CMK (cell line): ENCODE measurements at regions not wholly inside any gene's neighbourhood (a gene's known extent, or its start where the extent isn't known, plus 50 kb on each side); places are given as distances from the start of the nearest gene placed in this dataset.

ENCODE experiments used
- DNase-seq: peaks from one replicate; pipeline ENCODE4 v3.0.0-alpha.2; 2010; ENCODE audit warnings: low read depth

GRCh38 chr15:47376190-47376589 is 341.1 kb upstream of the SEMA6D start:
- no peak for DNase-seq

DNA sequence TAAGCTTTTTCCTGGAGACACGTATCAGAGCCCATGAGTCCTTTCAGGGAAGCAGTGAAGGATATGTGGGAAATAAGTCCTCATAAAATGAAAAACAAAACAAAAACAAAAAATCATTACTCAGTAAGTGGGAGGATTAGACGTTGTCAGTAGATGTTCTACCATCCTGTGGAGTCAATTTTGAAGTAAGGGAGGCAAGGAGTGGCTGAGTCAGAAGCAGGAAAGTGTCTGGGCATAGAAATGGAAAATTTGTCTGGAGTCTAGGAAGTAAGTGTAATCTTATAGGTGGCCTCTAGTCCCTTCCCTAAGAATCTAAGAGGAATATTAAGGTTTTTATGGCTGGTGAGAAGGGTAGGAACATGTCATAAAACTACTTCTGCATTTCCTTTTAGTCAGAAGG is 339.8 kb upstream of the SEMA6D start:
- no peak for DNase-seq

- DNase-seq: no peak
Measured at GRCh38 chr15:47378527-47378926, 338.8 kb upstream of the SEMA6D start.

- no peak for DNase-seq
Measured at GRCh38 chr15:47383102-47383501, 334.2 kb upstream of the SEMA6D start.

DNA sequence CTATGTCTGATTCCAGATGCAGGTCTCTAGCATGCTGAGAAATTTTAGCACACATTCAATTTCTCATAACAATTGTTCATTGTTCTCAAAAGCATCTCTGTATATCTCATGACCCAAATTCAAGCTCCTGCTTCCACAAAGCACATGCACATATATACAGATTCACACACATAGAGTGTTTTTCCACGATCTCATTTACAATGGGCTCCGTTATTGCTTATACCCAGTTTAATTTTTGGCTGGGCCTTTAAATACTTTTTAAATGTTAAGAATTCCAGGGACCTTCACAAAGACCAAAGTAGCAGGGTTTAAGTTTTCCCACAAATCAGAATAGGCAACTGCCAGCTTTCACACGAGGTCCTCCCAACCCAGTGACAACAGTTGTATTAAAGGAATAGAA is 333.5 kb upstream of the SEMA6D start:
- DNase-seq: no peak

- DNase-seq: no peak
Measured at GRCh38 chr15:47384341-47384740, 333.0 kb upstream of the SEMA6D start.

- no peak for DNase-seq
Measured at GRCh38 chr15:47384776-47385175, 332.5 kb upstream of the SEMA6D start.

DNA sequence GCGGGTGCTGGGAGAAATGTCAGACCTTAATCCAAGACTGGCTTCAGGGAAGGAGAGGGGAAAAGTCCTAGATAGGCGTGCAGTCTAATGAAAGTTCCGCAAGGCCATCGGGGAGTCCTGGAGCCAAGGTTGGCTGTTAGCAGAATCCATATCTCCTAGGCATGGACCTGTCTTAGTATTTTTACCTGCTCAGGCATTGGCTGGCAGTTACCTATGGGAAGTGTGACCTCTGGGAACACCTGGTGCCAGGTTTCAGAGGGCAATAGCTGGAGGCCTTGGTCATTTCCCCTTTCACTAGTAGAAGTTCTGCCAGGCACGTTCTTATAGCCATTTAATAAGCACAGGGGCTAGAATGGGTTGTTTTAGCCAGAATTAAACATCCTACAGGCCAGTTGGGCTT is 330.8 kb upstream of the SEMA6D start:
- no peak for DNase-seq

DNA sequence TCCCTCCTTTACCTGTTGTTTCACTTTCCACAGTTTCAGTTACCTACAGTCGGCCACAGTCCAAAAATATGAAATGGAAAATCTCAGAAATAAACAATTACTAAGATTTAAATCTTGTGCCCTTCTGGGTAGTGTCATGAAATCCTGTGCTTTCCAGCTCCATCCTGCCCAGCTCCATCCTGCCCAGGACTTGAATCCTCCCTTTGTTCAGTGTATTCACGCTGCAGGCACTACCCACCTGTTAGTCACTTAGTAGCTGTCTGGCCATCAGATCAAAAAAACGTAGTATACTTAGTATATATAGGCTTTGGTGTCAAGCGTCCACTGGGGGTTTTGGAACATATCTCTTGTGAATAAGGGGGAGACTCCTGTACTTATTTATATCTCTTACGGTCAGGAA is 329.0 kb upstream of the SEMA6D start:
- no peak for DNase-seq

- no peak for DNase-seq
Measured at GRCh38 chr15:47390208-47390765, 327.0 kb upstream of the SEMA6D start.

- DNase-seq: no peak
Measured at GRCh38 chr15:47394286-47394809, 323.0 kb upstream of the SEMA6D start.

GRCh38 chr15:47395076-47395475 is 322.2 kb upstream of the SEMA6D start:
- DNase-seq: no peak

- DNase-seq: no peak
Measured at GRCh38 chr15:47397655-47398054, 319.6 kb upstream of the SEMA6D start.

DNA sequence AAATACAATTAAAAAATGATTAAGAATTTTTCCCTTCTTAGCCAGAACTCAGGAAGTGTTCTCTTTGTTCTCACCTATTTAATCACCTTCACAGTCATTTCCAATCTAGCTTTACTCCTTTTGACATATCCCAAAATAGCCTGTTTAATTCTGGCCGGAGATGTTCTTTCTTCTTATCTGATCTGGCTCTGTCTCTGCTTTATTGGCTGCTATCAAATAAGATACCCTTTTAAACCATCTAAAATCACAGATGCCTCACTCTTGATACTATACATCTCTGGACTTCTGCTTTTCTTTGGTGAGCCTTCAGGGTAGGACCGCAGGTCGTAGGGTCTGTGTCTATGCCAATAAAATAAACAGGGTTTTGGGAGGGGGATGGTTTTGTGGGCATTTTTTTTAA is 319.2 kb upstream of the SEMA6D start:
- DNase-seq: no peak

DNA sequence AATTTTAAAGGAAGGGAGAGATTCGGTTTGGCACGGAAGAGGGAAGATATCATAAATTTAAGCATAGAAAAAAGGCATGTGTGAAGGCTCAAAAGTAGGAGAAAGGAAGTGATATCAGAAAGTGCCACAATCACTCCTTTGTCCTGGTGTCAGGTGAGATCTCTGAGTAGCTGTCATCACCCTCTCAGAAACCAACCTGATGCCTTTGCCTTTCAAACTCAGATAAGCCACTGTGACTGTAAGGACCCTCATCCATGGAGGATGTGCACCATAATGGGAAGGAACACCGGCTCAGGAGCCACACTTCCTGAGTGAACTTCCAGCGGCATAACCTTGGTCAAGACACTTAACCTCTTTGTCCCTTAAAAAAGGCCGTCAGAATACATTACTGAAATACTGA is 318.7 kb upstream of the SEMA6D start:
- DNase-seq: no peak

DNA sequence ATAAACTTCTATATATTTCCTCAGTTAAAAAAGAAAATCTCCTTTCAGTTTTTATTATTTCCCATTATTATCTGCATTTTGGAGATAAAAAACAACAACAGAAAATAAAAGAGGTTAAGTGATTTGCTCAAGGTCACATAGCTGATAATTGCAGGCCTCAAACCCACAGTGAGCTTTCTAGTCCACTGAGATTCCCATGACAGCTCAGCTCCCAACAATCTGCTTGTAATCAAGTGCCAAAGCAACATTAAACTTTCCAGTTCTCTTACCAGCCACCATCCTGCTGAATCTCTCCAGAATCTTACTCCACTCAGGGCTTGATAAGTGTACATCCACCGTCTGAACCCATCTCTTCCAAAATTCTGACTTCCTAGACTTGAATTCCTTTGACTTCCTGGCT is 318.2 kb upstream of the SEMA6D start:
- no peak for DNase-seq

GRCh38 chr15:47400603-47401002 is 316.7 kb upstream of the SEMA6D start:
- DNase-seq: no peak

DNA sequence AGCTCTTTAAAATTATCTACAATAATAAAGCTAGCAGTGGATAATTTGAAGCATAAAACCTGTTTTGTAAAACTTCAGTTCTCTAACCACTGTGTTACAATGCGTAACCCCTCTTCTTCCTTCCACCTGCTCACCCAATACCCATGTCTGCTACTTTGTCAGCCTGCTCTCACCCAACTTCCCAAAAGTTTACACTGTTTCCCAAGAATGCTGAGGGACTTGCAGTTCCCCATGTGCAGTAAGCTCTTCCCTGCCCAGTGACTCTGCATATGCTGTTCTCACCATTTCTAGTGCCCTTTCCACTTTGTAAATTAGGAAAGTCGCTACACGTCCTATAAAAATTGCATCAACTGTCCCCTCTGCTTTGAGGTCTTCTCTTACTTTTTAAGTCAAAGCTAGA is 315.9 kb upstream of the SEMA6D start:
- no peak for DNase-seq

DNA sequence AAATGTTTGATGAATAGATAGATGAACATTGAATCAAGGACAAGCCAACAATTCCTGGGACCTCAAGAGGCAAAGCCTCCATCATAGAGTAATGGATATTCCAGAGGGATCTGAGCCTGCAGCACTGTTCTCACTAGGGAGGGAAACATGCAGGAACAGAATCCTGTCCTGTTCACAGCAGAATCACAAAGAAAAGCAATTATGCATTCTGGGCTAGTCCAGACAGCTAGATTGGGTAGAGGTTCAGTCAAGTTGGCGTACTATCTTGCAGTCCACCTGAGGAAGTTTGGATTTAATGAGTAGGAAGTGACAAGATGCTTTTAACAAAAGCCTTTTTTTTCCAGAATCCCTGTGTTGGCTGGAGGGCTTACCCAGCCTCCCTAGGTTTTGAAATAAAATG is 314.5 kb upstream of the SEMA6D start:
- DNase-seq: no peak

DNA sequence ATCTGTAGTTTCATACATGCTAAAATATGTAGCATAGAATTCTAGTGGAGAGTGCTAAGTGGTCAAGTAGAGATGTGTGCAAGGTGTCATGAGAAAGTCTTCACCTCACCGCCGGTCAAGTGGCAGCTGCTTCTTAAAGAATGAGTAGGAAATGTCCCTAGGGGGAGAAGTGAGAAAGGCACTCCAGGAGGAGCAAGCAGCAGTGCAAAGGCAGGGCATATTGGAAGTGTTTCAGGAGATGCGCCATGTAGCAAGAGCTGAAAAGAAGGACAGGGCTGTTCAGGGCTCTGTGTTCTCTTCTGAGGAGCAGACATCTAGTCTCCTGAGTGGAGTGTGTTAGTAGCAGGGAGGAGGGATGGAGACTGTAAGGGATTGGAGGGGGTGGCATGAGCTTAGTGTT is 312.4 kb upstream of the SEMA6D start:
- DNase-seq: no peak

- no peak for DNase-seq
Measured at GRCh38 chr15:47405365-47406162, 311.7 kb upstream of the SEMA6D start.

DNA sequence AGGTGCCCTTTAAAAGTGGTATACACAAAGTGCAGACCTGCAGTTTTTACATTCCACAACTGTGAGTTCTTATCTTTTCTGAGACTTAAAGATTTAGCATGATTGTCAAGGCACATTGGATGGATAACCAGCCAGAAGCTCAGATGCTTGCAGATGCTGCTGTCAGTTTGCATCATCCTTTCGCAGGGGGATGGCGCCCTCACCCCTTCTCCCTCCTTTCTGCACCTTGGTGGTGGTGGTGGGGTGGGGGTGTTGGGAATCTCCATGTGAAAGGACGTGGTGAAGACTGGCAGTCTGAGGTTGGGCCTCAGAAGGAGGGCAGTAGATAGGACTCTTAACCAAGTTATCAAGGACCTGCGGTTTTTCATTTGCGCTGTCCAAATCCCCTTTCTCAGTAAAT is 309.6 kb upstream of the SEMA6D start:
- no peak for DNase-seq

DNA sequence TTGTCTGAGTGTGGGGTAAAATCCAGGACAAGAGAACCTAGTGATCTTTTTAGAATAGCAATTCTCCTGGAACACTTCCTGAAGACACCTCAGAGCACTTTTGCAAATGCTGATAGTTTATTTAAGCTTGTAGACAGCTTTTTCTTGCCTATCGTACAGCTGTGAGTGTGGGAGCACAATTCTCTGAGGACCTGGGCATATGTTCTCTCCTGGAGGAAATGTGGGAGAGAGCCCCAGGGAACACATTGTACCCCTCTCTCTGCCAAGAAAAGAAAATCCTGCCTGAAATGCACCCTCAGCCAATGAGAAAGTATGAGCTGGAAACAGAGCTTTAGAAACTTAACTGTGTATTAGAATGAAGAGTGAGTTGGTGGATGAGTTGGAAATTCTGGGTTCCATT is 308.3 kb upstream of the SEMA6D start:
- DNase-seq: no peak

DNA sequence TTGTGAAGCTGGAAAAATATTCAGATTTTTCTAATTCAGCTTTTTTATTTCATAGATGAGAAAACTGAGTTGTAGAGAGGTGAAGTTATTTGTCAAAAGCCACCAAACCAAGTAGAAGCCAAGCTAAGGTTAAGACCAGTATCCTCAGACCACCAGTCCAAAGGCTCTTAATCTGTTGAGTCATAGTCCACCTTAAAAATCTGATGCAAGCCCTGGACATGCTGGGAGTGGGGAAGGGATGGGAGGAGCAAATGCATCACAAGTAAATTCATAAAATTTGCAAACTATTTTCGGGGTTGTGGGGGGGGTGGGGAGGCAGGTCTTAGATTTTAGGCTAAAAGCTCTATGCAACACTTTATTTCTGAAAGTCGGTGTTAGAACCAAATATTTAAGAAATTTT is 307.7 kb upstream of the SEMA6D start:
- DNase-seq: no peak
